ENCODE measurements at regions not wholly inside any gene's neighbourhood (a gene's known extent, or its start where the extent isn't known, plus 50 kb on each side); places are given as distances from the start of the nearest gene placed in this dataset.
"Not testable (repeated sequence)": the region's sequence is repeated elsewhere in the genome, so short reads cannot be mapped to it uniquely, and the experiment has no call there.

DNA sequence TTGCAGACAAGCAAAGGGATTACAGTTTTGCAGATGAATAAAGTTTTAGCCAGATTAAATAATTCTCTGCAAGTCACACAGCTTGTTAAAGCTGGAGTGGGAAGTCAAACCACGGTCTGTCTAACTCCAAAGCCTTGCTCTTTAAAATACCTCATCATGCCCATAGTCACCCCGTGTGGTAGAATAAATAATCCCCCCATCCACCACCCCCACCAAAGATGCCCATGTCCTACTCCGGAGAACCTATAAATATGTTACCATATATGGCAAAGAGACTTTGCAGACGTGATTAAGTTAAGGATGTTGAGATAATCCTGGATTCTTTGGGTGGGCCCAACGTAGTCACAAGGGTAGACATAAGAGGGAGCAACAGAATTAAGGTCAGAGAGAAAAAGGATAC, 118.7 kb downstream of the BEND2 start:
- ChIA-PET CTCF (no interaction called here), POLR2A (no interaction called here)
- ATAC-seq (replicated peaks in 1 of 4), result no peak
- Mint-ChIP-seq H3K27me3 (peaks cover 24 to 40% of the 10 kb centered on the region in 2 donors), H3K36me3 (no peaks in the 10 kb centered on the region), H3K4me1 (no peaks in the 10 kb centered on the region), H3K27ac (no peak overlapping the region), H3K9me3 (no peaks in the 10 kb centered on the region), H3K4me3 (no peak overlapping the region)
- DNase-seq, result no peak
- H3K4me3 ChIP-seq (ENCODE audit: control insufficient read depth in 1 of 2, extremely low read depth in 1 of 2, low read length in 1 of 2), result no peak overlapping the region
- H3K4me1 ChIP-seq (ENCODE audit: control insufficient read depth in 1 of 2, extremely low read depth in 1 of 2, insufficient read depth in 2 of 2, low read length in 2 of 2), result no peaks in the 10 kb centered on the region
- no peaks in the 10 kb centered on the region for H3K36me3 ChIP-seq (ENCODE audit: control insufficient read depth in 2 of 2, extremely low read depth in 1 of 2, insufficient read depth in 1 of 2, low read length in 1 of 2)
- no peaks in the 10 kb centered on the region for H3K9me3 ChIP-seq
- H3K27me3 ChIP-seq (replicated peaks in 1 of 2; ENCODE audit: control insufficient read depth in 2 of 2, extremely low read depth in 1 of 2, insufficient read depth in 2 of 2, low read length in 1 of 2), result no peaks in the 10 kb centered on the region
- 57% methylated on average over 1 of the region's 5 CpGs for WGBS (ENCODE audit: insufficient coverage)
- no peak overlapping the region for H3K27ac ChIP-seq (ENCODE audit: low read length)

DNA sequence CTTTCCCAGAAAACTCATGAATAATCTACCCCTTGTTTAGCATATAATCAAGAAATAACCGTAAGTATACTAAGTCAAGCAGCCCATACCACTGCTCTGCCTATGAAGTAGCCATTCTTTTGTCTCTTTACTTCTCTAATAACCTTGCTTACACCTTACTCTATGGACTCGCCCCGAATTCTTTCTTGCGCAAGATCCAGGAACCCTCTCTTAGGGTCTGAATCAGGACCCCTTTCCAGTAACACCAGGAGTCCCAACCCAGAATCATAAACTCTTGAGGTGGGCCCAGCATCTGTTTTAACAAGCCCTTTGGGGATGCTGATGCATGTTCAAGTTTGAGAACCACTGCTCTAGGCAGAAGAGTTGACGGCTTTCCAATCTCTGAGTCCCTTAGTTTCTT, 119.6 kb downstream of the BEND2 start:
- DNase-seq (no peak), ATAC-seq (replicated peaks in 1 of 4) (no peak)
- H3K36me3 Mint-ChIP-seq, result no peaks in the 10 kb centered on the region
- CTCF ChIA-PET, result no interaction called here
- no peak overlapping the region for H3K4me3 Mint-ChIP-seq
- H3K9me3 Mint-ChIP-seq, result no peaks in the 10 kb centered on the region
- Histone ChIP-seq H3K4me1 (ENCODE audit: control insufficient read depth in 1 of 2, extremely low read depth in 1 of 2, insufficient read depth in 2 of 2, low read length in 2 of 2) (no peaks in the 10 kb centered on the region), H3K27me3 (replicated peaks in 1 of 2; ENCODE audit: control insufficient read depth in 2 of 2, extremely low read depth in 1 of 2, insufficient read depth in 2 of 2, low read length in 1 of 2) (no peaks in the 10 kb centered on the region), H3K9me3 (no peaks in the 10 kb centered on the region), H3K4me3 (ENCODE audit: control insufficient read depth in 1 of 2, extremely low read depth in 1 of 2, low read length in 1 of 2) (no peak overlapping the region), H3K36me3 (ENCODE audit: control insufficient read depth in 2 of 2, extremely low read depth in 1 of 2, insufficient read depth in 1 of 2, low read length in 1 of 2) (no peaks in the 10 kb centered on the region), H3K27ac (ENCODE audit: low read length) (no peak overlapping the region)
- POLR2A ChIA-PET, result no interaction called here
- no CpG with 5 or more reads among the region's 5 CpGs for WGBS (ENCODE audit: insufficient coverage)
- H3K27me3 Mint-ChIP-seq, result peaks cover 24 to 45% of the 10 kb centered on the region in 2 donors
- H3K4me1 Mint-ChIP-seq, result no peaks in the 10 kb centered on the region
- H3K27ac Mint-ChIP-seq, result no peak overlapping the region

DNA sequence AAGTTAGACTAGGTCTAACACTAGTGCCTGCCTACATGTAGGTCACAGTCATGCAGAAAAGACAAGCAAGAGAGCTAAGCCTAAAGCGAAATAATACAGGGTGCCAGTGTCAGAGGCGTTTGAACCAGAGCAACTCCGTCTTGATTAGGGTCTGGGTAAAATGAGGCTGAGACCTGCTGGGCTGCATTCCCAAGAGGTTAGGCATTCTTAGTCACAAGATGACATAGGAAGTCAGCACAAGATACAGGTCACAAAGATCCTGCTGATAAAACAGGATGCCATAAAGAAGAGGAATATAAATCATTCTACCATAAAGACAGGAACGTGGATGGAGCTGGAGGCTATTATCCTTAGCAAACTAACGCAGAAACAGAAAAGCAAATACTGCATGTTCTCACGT, 120.9 kb downstream of the BEND2 start:
- H3K4me1 Mint-ChIP-seq, result no peaks in the 10 kb centered on the region
- no peak for ATAC-seq (replicated peaks in 1 of 4)
- no peaks in the 10 kb centered on the region for H3K36me3 Mint-ChIP-seq
- DNase-seq, result no peak
- ChIA-PET POLR2A (no interaction called here), CTCF (no interaction called here)
- H3K9me3 Mint-ChIP-seq, result no peaks in the 10 kb centered on the region
- no CpG with 5 or more reads among the region's 6 CpGs for WGBS (ENCODE audit: insufficient coverage)
- no peak overlapping the region for H3K4me3 ChIP-seq (ENCODE audit: control insufficient read depth in 1 of 2, extremely low read depth in 1 of 2, low read length in 1 of 2)
- no peaks in the 10 kb centered on the region for H3K9me3 ChIP-seq
- no peaks in the 10 kb centered on the region for H3K36me3 ChIP-seq (ENCODE audit: control insufficient read depth in 2 of 2, extremely low read depth in 1 of 2, insufficient read depth in 1 of 2, low read length in 1 of 2)
- H3K4me1 ChIP-seq (ENCODE audit: control insufficient read depth in 1 of 2, extremely low read depth in 1 of 2, insufficient read depth in 2 of 2, low read length in 2 of 2), result no peaks in the 10 kb centered on the region
- H3K27ac ChIP-seq (ENCODE audit: low read length), result no peak overlapping the region
- no peak overlapping the region for H3K27ac Mint-ChIP-seq
- H3K4me3 Mint-ChIP-seq, result no peak overlapping the region
- peaks cover 24 to 53% of the 10 kb centered on the region in 2 donors for H3K27me3 Mint-ChIP-seq
- H3K27me3 ChIP-seq (replicated peaks in 1 of 2; ENCODE audit: control insufficient read depth in 2 of 2, extremely low read depth in 1 of 2, insufficient read depth in 2 of 2, low read length in 1 of 2), result no peaks in the 10 kb centered on the region

DNA sequence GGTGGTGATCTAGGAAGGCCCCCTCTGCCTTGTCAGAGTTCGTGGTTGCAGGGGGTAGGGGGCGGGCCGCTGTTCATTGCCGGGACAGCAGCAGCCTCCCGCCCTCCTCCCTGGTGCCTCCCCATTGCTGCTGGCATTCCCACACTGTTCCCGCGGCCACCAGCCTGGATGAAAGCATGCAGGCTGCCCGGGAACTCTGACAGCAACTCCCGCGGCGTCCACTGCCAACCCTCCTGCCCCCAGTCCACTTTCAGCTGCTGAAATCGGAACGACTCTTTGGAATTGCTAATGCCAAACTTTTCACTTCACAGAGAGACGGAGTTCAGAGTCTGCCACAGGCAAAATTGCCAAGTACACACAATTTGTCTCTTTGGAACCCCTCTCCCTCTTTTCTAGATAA, 121.9 kb downstream of the BEND2 start:
- no peaks in the 10 kb centered on the region for H3K9me3 Mint-ChIP-seq
- WGBS (ENCODE audit: insufficient coverage), result 13% methylated on average over 4 of the region's 14 CpGs
- Histone ChIP-seq H3K9me3 (no peaks in the 10 kb centered on the region), H3K36me3 (ENCODE audit: control insufficient read depth in 2 of 2, extremely low read depth in 1 of 2, insufficient read depth in 1 of 2, low read length in 1 of 2) (no peaks in the 10 kb centered on the region), H3K4me1 (ENCODE audit: control insufficient read depth in 1 of 2, extremely low read depth in 1 of 2, insufficient read depth in 2 of 2, low read length in 2 of 2) (no peaks in the 10 kb centered on the region), H3K4me3 (ENCODE audit: control insufficient read depth in 1 of 2, extremely low read depth in 1 of 2, low read length in 1 of 2) (no peak overlapping the region), H3K27ac (ENCODE audit: low read length) (no peak overlapping the region), H3K27me3 (replicated peaks in 1 of 2; ENCODE audit: control insufficient read depth in 2 of 2, extremely low read depth in 1 of 2, insufficient read depth in 2 of 2, low read length in 1 of 2) (no peaks in the 10 kb centered on the region)
- ChIA-PET POLR2A (no interaction called here), CTCF (no interaction called here)
- H3K27ac Mint-ChIP-seq, result no peak overlapping the region
- ATAC-seq (replicated peaks in 1 of 4) (no peak), DNase-seq (no peak)
- H3K4me1 Mint-ChIP-seq, result no peaks in the 10 kb centered on the region
- H3K27me3 Mint-ChIP-seq, result peaks cover 24 to 57% of the 10 kb centered on the region in 2 donors
- H3K36me3 Mint-ChIP-seq, result no peaks in the 10 kb centered on the region
- no peak overlapping the region for H3K4me3 Mint-ChIP-seq

DNA sequence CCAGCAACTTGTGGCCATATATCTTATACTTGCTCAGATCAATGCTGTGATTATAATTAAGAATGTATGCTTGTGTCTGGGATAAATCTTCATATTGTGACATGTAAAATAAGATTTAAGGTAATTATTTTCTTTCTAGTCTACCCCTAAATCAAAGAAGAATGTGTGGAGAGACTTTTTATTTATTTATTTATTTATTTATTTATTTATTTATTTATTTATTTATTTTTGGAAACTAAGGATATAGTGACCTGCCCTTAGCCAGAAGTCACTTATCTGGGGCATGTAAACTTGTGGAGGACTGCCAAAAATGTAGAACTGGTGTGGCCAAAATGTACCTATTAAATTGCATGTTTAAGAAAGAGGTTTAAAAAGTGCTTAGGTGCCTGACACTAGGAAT, 144.3 kb downstream of the BEND2 start:
- Mint-ChIP-seq H3K4me1 (no peaks in the 10 kb centered on the region), H3K9me3 (no peaks in the 10 kb centered on the region), H3K36me3 (no peaks in the 10 kb centered on the region), H3K27ac (no peak overlapping the region), H3K27me3 (peaks cover 4 to 42% of the 10 kb centered on the region in 2 donors), H3K4me3 (no peak overlapping the region)
- no peaks in the 10 kb centered on the region for H3K9me3 ChIP-seq
- H3K4me3 ChIP-seq (ENCODE audit: control insufficient read depth in 1 of 2, extremely low read depth in 1 of 2, low read length in 1 of 2), result no peak overlapping the region
- H3K27me3 ChIP-seq (replicated peaks in 1 of 2; ENCODE audit: control insufficient read depth in 2 of 2, extremely low read depth in 1 of 2, insufficient read depth in 2 of 2, low read length in 1 of 2), result no peaks in the 10 kb centered on the region
- CTCF ChIA-PET, result no interaction called here
- POLR2A ChIA-PET, result no interaction called here
- DNase-seq (no peak), ATAC-seq (replicated peaks in 1 of 4) (no peak)
- H3K4me1 ChIP-seq (ENCODE audit: control insufficient read depth in 1 of 2, extremely low read depth in 1 of 2, insufficient read depth in 2 of 2, low read length in 2 of 2), result no peaks in the 10 kb centered on the region
- H3K27ac ChIP-seq (ENCODE audit: low read length), result no peak overlapping the region
- no peaks in the 10 kb centered on the region for H3K36me3 ChIP-seq (ENCODE audit: control insufficient read depth in 2 of 2, extremely low read depth in 1 of 2, insufficient read depth in 1 of 2, low read length in 1 of 2)

DNA sequence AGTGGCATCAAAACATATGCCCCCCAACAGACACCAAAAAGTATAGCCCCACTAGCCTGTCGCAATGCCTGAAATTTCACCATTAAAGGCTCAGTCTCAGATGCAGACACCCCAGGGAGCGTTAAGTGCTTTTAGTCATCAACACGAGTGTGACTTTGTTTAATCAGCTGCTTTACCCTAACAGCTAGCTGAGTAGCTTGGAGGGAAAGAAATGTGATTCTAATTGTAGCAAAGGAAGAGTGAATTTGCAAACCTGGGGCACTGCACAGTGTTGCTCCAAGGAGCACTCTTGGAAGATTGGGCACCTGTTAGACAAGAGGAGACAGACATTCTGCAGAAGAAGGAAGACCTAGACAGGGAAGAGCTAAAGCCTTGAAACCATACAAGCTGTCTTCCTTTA, 145.1 kb downstream of the BEND2 start:
- Mint-ChIP-seq H3K9me3 (no peaks in the 10 kb centered on the region), H3K27me3 (peaks cover 4 to 43% of the 10 kb centered on the region in 2 donors), H3K4me1 (no peaks in the 10 kb centered on the region), H3K27ac (no peak overlapping the region), H3K4me3 (no peak overlapping the region), H3K36me3 (no peaks in the 10 kb centered on the region)
- no peaks in the 10 kb centered on the region for H3K4me1 ChIP-seq (ENCODE audit: control insufficient read depth in 1 of 2, extremely low read depth in 1 of 2, insufficient read depth in 2 of 2, low read length in 2 of 2)
- WGBS (ENCODE audit: insufficient coverage), result no CpG with 5 or more reads among the region's 3 CpGs
- POLR2A ChIA-PET, result no interaction called here
- H3K27me3 ChIP-seq (replicated peaks in 1 of 2; ENCODE audit: control insufficient read depth in 2 of 2, extremely low read depth in 1 of 2, insufficient read depth in 2 of 2, low read length in 1 of 2), result no peaks in the 10 kb centered on the region
- H3K9me3 ChIP-seq, result no peaks in the 10 kb centered on the region
- no peak overlapping the region for H3K27ac ChIP-seq (ENCODE audit: low read length)
- no peaks in the 10 kb centered on the region for H3K36me3 ChIP-seq (ENCODE audit: control insufficient read depth in 2 of 2, extremely low read depth in 1 of 2, insufficient read depth in 1 of 2, low read length in 1 of 2)
- CTCF ChIA-PET, result no interaction called here
- H3K4me3 ChIP-seq (ENCODE audit: control insufficient read depth in 1 of 2, extremely low read depth in 1 of 2, low read length in 1 of 2), result no peak overlapping the region
- ATAC-seq (replicated peaks in 1 of 4) (no peak), DNase-seq (no peak)

DNA sequence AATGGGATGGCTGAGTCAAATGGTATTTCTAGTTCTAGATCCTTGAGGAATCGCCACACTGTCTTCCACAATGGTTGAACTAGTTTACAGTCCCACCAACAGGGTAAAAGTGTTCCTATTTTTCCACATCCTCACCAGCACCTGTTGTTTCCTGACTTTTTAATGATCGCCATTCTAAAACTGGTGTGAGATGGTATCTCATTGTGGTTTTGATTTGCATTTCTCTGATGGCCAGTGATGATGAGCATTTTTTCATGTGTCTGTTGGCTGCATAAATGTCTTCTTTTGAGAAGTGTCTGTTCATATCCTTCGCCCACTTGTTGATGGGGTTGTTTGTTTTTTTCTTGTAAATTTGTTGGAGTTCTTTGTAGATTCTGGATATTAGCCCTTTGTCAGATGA, 152.6 kb downstream of the BEND2 start:
- H3K27me3 ChIP-seq (replicated peaks in 1 of 2; ENCODE audit: control insufficient read depth in 2 of 2, extremely low read depth in 1 of 2, insufficient read depth in 2 of 2, low read length in 1 of 2); H3K9me3 Mint-ChIP-seq; H3K36me3 ChIP-seq (ENCODE audit: control insufficient read depth in 2 of 2, extremely low read depth in 1 of 2, insufficient read depth in 1 of 2, low read length in 1 of 2); POLR2A ChIA-PET; DNase-seq; H3K4me3 ChIP-seq (ENCODE audit: control insufficient read depth in 1 of 2, extremely low read depth in 1 of 2, low read length in 1 of 2); H3K36me3 Mint-ChIP-seq; H3K9me3 ChIP-seq; H3K4me3 Mint-ChIP-seq; ATAC-seq (replicated peaks in 1 of 4); H3K27ac ChIP-seq (ENCODE audit: low read length); CTCF ChIA-PET; H3K27ac Mint-ChIP-seq; H3K4me1 ChIP-seq (ENCODE audit: control insufficient read depth in 1 of 2, extremely low read depth in 1 of 2, insufficient read depth in 2 of 2, low read length in 2 of 2); H3K4me1 Mint-ChIP-seq: not testable (repeated sequence)
- H3K27me3 Mint-ChIP-seq, result peaks cover 0 to 20% of the 10 kb centered on the region in 2 donors
- no CpG with 5 or more reads among the region's 3 CpGs for WGBS (ENCODE audit: insufficient coverage)

All from T-cell (primary cell).